ENCODE measurements at regions not wholly inside any gene's neighbourhood (a gene's known extent, or its start where the extent isn't known, plus 50 kb on each side); places are given as distances from the start of the nearest gene placed in this dataset.
A peak's percentile ranks its signal among the peaks of the same experiment; 100 is the strongest.

DNA sequence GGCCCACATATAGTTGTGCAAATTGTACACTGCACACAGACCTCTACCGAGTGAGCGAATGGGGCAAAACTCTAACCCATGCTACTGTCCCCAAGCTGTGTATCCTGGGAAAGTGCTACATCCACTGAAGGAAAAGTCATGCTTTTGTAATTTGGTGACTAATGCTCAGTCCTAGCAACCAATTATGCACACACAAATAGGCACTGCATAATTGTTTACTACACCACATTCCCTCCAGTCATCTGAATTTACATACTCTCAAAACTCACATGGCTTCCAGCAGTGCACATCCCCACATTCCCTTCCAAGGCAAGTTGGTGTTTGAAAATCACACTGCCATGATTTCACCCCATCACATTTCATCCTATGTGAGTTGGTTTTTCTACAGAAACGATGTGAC lies 125.9 kb upstream of the OSMR start:
- no peak for DNase-seq (ENCODE audit: low read depth)

- no peak for DNase-seq (ENCODE audit: low read depth)
Observed at GRCh38 chr5:38720554-38721361, 125.1 kb upstream of the OSMR start.

GRCh38 chr5:38722918-38723317 lies 122.9 kb upstream of the OSMR start:
- no peak for DNase-seq (ENCODE audit: low read depth)

GRCh38 chr5:38723426-38723825 lies 122.4 kb upstream of the OSMR start:
- DNase-seq (ENCODE audit: low read depth): no peak

DNA sequence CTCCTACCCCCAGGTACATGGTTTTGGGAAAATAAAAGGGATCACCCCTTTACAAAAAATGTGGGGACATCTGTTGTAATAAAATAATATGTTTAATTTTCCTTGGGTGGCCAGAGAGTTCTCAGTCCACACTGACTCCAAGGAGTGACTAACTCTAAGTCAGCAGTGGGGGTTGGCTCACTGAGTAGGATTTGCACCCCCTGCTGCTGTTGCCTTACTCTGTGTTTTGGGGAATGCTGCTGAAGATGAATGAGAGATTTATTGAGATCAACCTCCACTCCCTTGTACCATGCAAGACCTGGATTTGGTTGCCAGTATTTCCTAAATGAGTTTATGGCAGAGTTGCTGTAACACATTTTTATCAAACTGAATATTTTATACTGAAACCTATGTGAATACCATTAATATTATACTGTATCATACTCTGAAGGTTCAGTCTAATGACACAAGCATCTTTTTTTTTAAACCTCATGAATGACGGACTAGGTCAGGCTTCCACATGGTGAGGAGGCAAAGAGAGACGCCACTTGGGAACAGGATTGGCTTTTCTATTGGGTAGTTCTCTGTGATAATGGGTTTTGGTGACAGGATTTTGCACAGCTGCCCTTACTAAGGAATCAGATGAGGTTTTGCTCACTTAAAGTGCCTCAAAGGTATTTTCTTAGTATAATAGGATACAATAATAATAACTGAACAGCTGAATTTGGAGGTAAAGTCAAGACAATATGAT lies 121.3 kb upstream of the OSMR start:
- DNase-seq (ENCODE audit: low read depth): no peak

DNA sequence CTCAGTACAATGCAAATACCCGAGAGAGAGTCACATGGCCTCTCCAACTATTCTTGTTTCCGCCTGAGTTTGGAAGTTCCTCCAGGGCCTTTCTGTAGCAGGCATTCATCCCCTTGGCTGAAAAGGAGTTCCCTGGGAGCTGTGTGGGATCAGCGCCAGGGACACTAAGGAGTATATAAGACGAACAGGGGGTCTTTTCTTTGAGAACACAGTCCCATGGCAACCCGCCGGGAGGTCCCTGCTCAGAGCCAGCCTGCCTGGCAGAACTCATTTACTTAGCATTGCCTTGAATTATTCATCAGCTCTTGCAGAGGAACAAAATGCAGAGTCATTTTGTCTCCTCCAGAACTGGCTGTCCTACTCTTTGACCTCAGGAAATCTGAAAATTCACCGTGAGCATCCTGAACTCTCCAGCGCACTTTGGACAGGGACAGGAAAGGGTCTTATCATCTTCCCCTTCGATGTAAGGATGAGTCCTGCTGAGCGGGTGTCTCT lies 120.4 kb upstream of the OSMR start:
- DNase-seq (ENCODE audit: low read depth): no peak

DNA sequence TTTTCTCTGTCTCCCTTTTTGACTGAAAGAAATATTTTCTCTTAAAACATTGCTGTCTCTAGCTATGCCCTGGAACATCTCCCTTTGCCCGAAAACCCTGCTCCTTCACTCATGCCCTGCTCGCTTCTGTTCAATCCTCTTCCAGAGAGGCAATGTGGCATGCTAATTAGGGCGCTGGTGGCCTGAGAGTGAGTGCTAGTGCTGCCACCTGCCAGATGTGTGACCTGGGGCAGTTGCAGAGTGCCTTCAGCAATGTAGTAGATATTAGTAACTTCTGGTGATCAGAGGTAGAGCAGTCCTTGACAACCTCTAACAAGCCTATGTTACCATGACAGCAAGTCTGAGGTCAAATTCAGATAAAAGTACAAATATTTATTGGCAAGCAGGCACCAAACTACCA lies 119.5 kb upstream of the OSMR start:
- DNase-seq (ENCODE audit: low read depth): no peak

- DNase-seq (ENCODE audit: low read depth): no peak
Observed at GRCh38 chr5:38728029-38728428, 117.8 kb upstream of the OSMR start.

GRCh38 chr5:38731461-38731860 lies 114.4 kb upstream of the OSMR start:
- DNase-seq (ENCODE audit: low read depth): no peak

DNA sequence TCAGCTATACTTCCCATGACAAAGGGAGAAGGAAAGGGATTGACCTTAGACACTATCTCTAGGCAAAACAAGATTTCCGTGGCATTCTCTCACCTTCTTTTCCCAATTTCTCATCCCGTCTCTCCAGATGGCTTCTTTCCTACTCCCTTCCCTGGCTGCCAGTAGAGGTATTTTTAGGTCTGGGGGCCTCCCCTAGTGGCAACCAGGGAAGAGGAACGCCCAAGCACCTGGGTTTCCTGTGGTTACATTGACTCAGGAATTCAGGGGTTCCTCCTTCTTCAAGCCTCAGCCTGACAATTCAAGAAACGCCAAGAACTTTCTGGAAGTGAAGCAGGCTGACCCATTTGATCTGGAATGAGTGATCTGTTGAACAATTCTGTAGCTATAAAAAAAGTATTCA lies 111.5 kb upstream of the OSMR start:
- no peak for DNase-seq (ENCODE audit: low read depth)

DNA sequence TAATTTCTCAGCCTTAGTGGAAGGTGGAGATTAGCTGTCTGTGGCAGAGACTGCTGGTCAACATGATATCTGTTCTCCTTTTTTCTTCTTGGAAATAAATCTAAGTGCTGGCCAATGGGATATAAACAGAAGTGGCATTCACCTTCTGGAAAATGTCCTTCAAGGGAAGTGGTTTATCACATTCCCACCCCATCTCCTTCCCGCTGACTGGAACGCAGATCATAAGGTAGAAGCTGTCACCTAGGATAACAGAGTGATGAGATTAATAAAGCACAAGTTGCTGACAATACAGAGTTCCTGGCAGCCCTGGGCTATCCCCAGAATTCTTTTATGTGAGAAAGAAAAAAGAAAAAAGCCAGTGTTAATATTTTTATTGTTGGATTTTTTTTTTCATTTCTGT lies 109.7 kb upstream of the OSMR start:
- no peak for DNase-seq (ENCODE audit: low read depth)

- DNase-seq (ENCODE audit: low read depth): no peak
Observed at GRCh38 chr5:38737976-38738375, 107.8 kb upstream of the OSMR start.

DNA sequence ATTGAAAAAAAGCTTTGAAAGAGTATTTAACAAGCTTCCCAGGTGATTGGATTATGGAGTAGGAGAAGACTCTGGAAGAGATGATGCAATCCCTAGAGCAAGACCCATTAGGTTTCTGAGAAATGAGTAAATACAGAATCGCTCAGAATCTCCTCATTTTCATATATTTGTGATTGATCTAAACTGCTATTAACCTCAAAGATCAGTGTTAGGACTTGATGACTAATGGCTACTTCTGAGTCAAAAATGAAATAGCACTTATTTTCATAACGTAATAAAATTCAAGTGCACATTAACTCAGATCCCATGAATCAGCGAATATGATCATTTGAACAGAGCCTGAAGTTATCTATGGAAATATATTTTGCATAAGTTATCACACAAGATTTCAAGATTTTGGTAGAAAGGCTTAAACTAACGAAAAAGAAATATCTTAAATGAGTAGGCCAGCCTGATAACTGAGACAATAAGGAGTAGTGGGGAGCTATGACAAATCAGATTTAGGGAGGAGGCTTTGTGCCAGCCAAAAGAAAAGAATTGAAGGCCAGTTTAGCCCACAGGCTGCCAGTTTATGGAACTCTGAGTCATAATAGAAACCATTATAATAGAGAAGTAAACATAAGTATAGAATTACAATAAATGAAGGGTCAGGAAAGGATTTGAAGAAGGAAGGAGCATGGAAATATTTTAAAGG lies 106.7 kb upstream of the OSMR start:
- peak; percentile 40 for DNase-seq (ENCODE audit: low read depth)

GRCh38 chr5:38739705-38740045 lies 106.1 kb upstream of the OSMR start:
- DNase-seq (ENCODE audit: low read depth): no peak

DNA sequence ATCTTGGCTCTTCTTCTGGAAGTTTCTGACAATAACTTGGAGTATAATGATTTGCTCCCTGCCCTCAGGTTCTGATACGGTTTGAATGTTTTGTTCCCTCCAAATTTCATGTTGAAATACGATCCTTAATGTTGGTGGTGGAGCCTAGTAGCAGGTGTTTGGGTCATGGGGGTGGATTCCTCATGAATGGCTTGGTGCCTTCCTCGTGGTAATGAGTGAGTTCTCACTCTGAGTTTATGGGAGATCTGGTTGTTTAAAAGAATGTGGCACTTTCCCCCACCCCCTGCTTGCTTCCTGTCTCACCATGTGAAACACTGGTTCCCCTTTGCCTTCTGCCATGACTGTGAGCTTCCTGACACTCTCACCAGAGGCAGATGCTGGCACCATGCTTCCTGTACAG lies 103.0 kb upstream of the OSMR start:
- DNase-seq (ENCODE audit: low read depth): no peak

DNA sequence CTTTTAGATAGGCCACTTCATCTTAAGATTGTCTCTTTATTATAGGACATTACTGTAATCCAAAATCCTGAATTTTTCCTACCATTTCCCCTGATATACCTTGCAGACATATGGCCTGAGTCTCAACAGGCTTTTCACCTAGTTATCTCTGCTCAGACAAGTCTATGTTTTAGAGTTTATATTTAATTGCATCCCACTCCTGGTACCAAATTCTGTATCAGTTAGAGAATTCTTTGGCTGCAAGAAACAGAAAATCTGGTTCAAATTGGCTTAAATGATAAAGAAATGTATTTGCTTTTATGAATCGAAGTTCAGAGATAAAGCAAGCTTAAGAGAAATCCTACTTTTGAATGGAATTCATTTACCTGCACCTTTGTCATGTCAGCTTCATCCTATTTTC lies 102.2 kb upstream of the OSMR start:
- no peak for DNase-seq (ENCODE audit: low read depth)

DNA sequence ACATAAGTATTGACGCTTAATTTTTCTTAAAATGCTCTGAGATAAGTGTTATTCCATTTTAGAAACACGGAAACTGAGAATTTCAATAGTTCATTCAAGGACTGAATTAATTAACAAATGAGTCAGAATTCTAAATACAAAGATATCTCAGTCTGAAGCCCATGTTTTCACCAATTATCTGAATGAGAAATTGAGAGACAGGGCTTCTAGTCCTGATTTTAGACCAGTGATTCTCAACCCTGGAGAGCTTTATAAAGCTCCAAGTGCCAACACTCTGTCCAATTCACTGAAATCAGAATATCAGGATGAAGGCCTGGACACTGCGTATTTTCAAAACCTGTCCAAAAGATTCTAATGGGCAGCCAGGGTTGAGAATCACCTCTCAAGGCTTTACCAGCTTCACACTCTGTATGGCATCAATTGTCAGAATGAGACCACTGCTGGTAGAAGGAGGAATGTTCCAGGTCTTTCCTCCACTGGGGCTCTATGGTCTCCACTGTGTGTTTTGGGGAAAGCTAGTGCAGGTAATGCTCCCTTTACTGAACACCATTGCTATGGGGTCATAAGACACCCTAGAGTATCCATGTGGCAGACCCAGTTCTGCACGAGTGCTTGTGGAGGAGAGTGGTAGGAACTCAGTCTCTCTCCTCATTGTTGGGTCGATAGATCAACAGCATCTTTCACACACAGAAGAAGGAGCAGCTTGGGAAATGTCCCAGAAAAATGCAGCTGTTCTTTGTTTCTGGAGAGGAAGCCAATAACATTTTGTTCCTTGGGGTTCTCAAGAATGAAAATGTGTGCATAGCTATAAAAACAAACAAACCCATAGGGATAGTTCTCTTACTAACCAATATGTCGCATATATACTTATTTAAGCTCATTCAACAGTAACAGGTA lies 99.7 kb upstream of the OSMR start:
- peak; percentile 32 for DNase-seq (ENCODE audit: low read depth)

DNA sequence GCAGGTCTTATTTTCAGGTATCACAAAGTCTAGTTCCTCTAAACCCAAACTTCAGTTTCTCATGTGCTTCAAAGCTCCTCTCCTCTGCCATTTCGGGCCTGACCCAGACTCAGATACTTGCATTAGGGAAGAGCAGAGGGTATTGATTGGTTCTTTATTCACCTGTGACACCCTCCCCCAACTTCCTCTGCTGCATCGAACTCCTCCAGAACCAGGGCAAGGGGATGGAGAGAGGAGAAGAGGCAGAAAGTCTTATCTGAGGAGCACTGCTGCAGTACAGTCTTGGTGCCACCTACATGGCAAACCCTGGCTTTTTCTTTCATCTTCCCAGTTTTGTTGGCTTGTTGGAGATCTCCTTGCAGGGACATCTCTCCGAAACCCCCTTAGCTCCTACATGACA lies 96.0 kb upstream of the OSMR start:
- no peak for DNase-seq (ENCODE audit: low read depth)

DNA sequence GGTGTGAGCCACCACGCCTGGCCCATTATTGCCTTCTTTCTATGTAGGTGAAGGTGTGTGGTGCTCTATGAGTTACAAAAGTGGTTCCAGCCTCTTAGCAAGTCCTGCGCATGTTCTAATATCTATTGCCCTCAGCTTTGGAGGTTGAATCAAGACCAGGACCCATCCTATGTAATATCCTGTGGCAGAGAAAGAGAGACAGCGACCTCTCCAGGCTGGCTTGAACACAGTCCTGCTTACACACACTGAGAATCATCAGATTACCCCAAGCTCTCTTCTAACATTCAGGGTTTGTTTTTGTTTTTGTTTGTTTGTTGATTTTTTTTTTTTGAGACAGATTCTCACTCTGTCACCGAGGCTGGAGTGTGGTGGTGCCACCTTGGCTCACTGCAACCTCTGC lies 94.7 kb upstream of the OSMR start:
- no peak for DNase-seq (ENCODE audit: low read depth)

- DNase-seq (ENCODE audit: low read depth): no peak
Observed at GRCh38 chr5:38752012-38752536, 93.7 kb upstream of the OSMR start.

DNA sequence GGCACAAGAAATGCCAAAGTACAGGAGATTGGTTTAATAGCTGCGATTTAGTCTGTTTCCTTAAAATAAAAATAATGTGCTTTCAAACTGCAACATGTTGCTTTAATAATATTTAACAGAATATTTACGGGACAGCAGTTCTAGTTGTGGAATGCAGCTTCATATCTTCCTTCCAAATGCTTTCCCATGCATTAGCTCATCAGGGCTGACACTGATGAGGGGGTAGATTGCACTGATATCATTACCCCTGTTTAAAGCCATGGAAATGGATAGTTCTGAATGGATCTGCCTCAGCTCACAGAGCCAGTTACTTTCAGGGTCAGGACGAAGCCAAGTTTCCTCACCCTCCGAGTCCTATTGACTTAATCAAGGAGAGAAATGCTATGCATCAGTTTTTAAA lies 93.2 kb upstream of the OSMR start:
- DNase-seq (ENCODE audit: low read depth): no peak

DNA sequence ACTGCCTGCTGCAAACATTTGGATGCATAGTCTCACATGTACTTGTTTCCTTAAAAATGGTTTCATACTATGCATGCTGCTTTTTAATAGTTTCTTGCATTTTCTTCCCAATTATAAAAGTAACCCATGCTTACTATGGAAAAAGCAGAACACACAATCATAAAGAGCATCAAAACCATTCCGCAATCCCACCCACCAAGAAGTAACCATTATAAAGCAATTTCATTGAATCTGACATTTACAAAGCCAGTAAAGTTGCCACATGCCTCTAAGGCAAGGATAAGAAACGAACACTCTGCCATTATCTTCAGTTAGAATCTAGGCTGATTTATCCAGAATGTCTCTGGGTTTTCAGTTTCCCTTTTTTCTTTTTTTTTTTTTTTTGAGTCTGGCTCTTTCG lies 92.7 kb upstream of the OSMR start:
- no peak for DNase-seq (ENCODE audit: low read depth)
